Upper lobe of left lung (tissue), 6 donors: ENCODE measurements at regions not wholly inside any gene's neighbourhood (a gene's known extent, or its start where the extent isn't known, plus 50 kb on each side); places are given as distances from the start of the nearest gene placed in this dataset.

Experiments
- ATAC-seq, 2 donors: fragments of 200-7000 bp; cut with Tn5 transposase; one replicate each; pipeline ENCODE4 v1.9.1; 2022; ENCODE audit warnings: mild to moderate bottlenecking in 2 of 2, moderate library complexity in 2 of 2; ENCODE audit not compliant: low FRiP score in 2 of 2
- DNase-seq, 2 donors: peaks; one replicate each; pipeline ENCODE4 v3.0.0-alpha.2; 2019 to 2020
- H3K27ac ChIP-seq, 4 donors: fragments of 200-600 bp; sonication (generic); one replicate each; pipeline ENCODE4 v1.5.1; 2016 to 2019
- H3K27me3 ChIP-seq, 4 donors: fragments of 200-600 bp; sonication (generic); one replicate each; pipeline ENCODE4 v1.5.1; 2017 to 2019
- H3K36me3 ChIP-seq, 4 donors: fragments of 200-600 bp; sonication (generic); one replicate each; pipeline ENCODE4 v1.5.1; 2016 to 2019
- H3K4me1 ChIP-seq, 4 donors: fragments of 200-600 bp; sonication (generic); one replicate each; pipeline ENCODE4 v1.5.1; 2018 to 2019
- H3K4me3 ChIP-seq, 4 donors: fragments of 200-600 bp; sonication (generic); one replicate each; pipeline ENCODE4 v1.5.1; 2017 to 2019; ENCODE audit warnings: mild to moderate bottlenecking in 2 of 4, moderate library complexity in 1 of 4
- H3K9me3 ChIP-seq, 4 donors: fragments of 200-600 bp; sonication (generic); one replicate each; pipeline ENCODE4 v1.5.1; 2018 to 2019
- EP300 ChIP-seq, 4 donors: sonication (generic); formaldehyde crosslinking; IDR thresholded peaks; one replicate each; pipeline ENCODE4 v1.5.1; 2017; ENCODE audit warnings: antibody characterized with exemption in 4 of 4, control low read depth in 2 of 4
- POLR2A ChIP-seq, 4 donors: fragments of 450-650 bp; IDR thresholded peaks; one replicate each; pipeline ENCODE4 v1.5.1; 2016 to 2017; ENCODE audit warnings: antibody characterized with exemption in 4 of 4, mild to moderate bottlenecking in 2 of 4
- POLR2AphosphoS5 ChIP-seq, 2 donors: sonication (generic); formaldehyde crosslinking; IDR thresholded peaks; one replicate each; pipeline ENCODE4 v1.5.1; 2017; ENCODE audit warnings: antibody characterized with exemption in 2 of 2
- WGBS, 2 donors: methylation state at CpG; one replicate each; pipeline ENCODE4 v1.1.5; 2017 to 2018; 5-methylcytosine and 5-hydroxymethylcytosine counted together
- TF ChIP-seq, protein P1 (sequence below), 6 experiments: fragments of 450-650 bp in 4 of 6; fragments of 200-600 bp in 2 of 6; sonication (generic) in 2 of 6; IDR thresholded peaks; one replicate each; pipeline ENCODE4 v1.5.1; 2016 to 2019; ENCODE audit warnings: antibody characterized with exemption in 6 of 6
- donor health status: DM: no; HTN: no; CAD: no; lungs with moderate emphysema.
- donor health status: DM: no; HTN: yes; CAD: no; lungs with severe emphysema.

DNA sequence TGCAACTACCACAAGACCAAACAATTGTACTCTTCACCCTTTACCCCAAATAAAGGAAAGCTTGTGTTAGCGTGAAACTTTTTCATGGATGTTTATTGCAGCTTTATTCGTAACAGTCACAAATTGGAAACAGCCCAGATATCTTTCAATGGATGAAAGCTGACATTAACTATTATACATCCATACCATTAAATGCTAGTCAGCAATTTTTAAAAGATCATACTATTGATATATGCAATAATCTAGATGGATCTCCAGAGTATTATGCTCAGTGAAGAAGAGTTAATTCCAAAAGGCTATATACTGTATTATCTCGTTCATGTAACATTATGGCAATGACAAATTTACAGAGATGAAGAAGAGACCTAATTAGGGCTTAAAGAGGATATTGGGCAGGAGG lies 1491.2 kb upstream of the CDH8 start:
- WGBS, 2 donors: 84 to 87% methylated on average over 3 of the region's 3 CpGs
- no peaks in the 10 kb centered on the region for H3K27me3 ChIP-seq
- DNase-seq (no peak), ATAC-seq (no peak)
- no peaks in the 10 kb centered on the region for H3K4me1 ChIP-seq
- H3K4me3 ChIP-seq: no peak overlapping the region
- TF ChIP-seq, protein P1, sequence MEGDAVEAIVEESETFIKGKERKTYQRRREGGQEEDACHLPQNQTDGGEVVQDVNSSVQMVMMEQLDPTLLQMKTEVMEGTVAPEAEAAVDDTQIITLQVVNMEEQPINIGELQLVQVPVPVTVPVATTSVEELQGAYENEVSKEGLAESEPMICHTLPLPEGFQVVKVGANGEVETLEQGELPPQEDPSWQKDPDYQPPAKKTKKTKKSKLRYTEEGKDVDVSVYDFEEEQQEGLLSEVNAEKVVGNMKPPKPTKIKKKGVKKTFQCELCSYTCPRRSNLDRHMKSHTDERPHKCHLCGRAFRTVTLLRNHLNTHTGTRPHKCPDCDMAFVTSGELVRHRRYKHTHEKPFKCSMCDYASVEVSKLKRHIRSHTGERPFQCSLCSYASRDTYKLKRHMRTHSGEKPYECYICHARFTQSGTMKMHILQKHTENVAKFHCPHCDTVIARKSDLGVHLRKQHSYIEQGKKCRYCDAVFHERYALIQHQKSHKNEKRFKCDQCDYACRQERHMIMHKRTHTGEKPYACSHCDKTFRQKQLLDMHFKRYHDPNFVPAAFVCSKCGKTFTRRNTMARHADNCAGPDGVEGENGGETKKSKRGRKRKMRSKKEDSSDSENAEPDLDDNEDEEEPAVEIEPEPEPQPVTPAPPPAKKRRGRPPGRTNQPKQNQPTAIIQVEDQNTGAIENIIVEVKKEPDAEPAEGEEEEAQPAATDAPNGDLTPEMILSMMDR (IDR thresholded peaks at IDR 0.05): no peak
- TF ChIP-seq POLR2AphosphoS5 (IDR thresholded peaks at IDR 0.05) (no peak), POLR2A (IDR thresholded peaks at IDR 0.05) (no peak)
- H3K27ac ChIP-seq: no peak overlapping the region
- no peaks in the 10 kb centered on the region for H3K36me3 ChIP-seq
- no peaks in the 10 kb centered on the region for H3K9me3 ChIP-seq

- Histone ChIP-seq H3K4me3 (no peak overlapping the region), H3K27me3 (no peaks in the 10 kb centered on the region), H3K9me3 (no peaks in the 10 kb centered on the region), H3K4me1 (no peaks in the 10 kb centered on the region), H3K36me3 (no peaks in the 10 kb centered on the region), H3K27ac (no peak overlapping the region)
- ATAC-seq (no peak), DNase-seq (no peak)
- 79 to 80% methylated on average over 4 of the region's 4 CpGs for whole genome bisulfite sequencing, 2 donors
- TF ChIP-seq POLR2AphosphoS5 (IDR thresholded peaks at IDR 0.05): no peak
- TF ChIP-seq EP300 (IDR thresholded peaks at IDR 0.05): no peak
- TF ChIP-seq POLR2A (IDR thresholded peaks at IDR 0.05): no peak
- TF ChIP-seq, protein P1 (IDR thresholded peaks at IDR 0.05): no peak
These were observed 1480.2 kb upstream of the CDH8 start for GRCh38 chr16:63516394-63516793.

- H3K4me1 ChIP-seq: no peaks in the 10 kb centered on the region
- DNase-seq (no peak), ATAC-seq (no peak)
- no peaks in the 10 kb centered on the region for H3K9me3 ChIP-seq
- 37 to 53% methylated on average over 1 of the region's 1 CpG for WGBS, 2 donors
- TF ChIP-seq EP300 (IDR thresholded peaks at IDR 0.05): no peak
- no peak for TF ChIP-seq POLR2A (IDR thresholded peaks at IDR 0.05)
- TF ChIP-seq, protein P1 (IDR thresholded peaks at IDR 0.05): no peak
- no peak for TF ChIP-seq POLR2AphosphoS5 (IDR thresholded peaks at IDR 0.05)
- H3K27ac ChIP-seq: no peak overlapping the region
- H3K27me3 ChIP-seq: no peaks in the 10 kb centered on the region
- no peak overlapping the region for H3K4me3 ChIP-seq
- H3K36me3 ChIP-seq: no peaks in the 10 kb centered on the region
These were observed 1476.7 kb upstream of the CDH8 start for GRCh38 chr16:63512910-63513309.

- Histone ChIP-seq H3K9me3 (no peaks in the 10 kb centered on the region), H3K36me3 (no peaks in the 10 kb centered on the region), H3K27ac (no peak overlapping the region), H3K4me1 (no peaks in the 10 kb centered on the region), H3K27me3 (no peaks in the 10 kb centered on the region), H3K4me3 (no peak overlapping the region)
- TF ChIP-seq, protein P1 (IDR thresholded peaks at IDR 0.05): no peak
- no peak for TF ChIP-seq POLR2AphosphoS5 (IDR thresholded peaks at IDR 0.05)
- no peak for TF ChIP-seq EP300 (IDR thresholded peaks at IDR 0.05)
- no peak for TF ChIP-seq POLR2A (IDR thresholded peaks at IDR 0.05)
- ATAC-seq (no peak), DNase-seq (no peak)
- WGBS, 2 donors: 78 to 83% methylated on average over 2 of the region's 2 CpGs
These were observed 1461.2 kb upstream of the CDH8 start for GRCh38 chr16:63497408-63497807.

- H3K36me3 ChIP-seq: no peaks in the 10 kb centered on the region
- no peak for ATAC-seq
- H3K9me3 ChIP-seq: no peaks in the 10 kb centered on the region
- no peak overlapping the region for H3K4me3 ChIP-seq
- DNase-seq: no peak
- no peak for TF ChIP-seq POLR2AphosphoS5 (IDR thresholded peaks at IDR 0.05)
- TF ChIP-seq EP300 (IDR thresholded peaks at IDR 0.05): no peak
- TF ChIP-seq POLR2A (IDR thresholded peaks at IDR 0.05): no peak
- TF ChIP-seq, protein P1 (IDR thresholded peaks at IDR 0.05): no peak
- 29 to 36% methylated on average over 1 of the region's 1 CpG for WGBS, 2 donors
- H3K4me1 ChIP-seq: no peaks in the 10 kb centered on the region
- H3K27me3 ChIP-seq: no peaks in the 10 kb centered on the region
- no peak overlapping the region for H3K27ac ChIP-seq
These were observed 1460.0 kb upstream of the CDH8 start for GRCh38 chr16:63496282-63496681.
